Endothelial cell of umbilical vein (primary cell): ENCODE measurements at regions not wholly inside any gene's neighbourhood (a gene's known extent, or its start where the extent isn't known, plus 50 kb on each side); places are given as distances from the start of the nearest gene placed in this dataset.

Experiments
- BruUV-seq: library from RNA; stranded (reverse); fragments of 400-500 nt; replicated peaks from 2 replicates; lab custom pipeline; 2021; lab: Mats Ljungman, UMichigan
- CTCF ChIA-PET: fragments of 300-600, 350-600 bp; sonication (Branson Sonifier 250); formaldehyde crosslinking; loops from one replicate; lab custom pipeline; 2021; ENCODE audit warnings: antibody characterized with exemption, inconsistent platforms; lab: Charles Lee
- POLR2A ChIA-PET: fragments of 300-600, 350-600 bp; sonication (Branson Sonifier 250); formaldehyde crosslinking; loops from one replicate; lab custom pipeline; 2021; ENCODE audit warnings: antibody characterized with exemption, inconsistent platforms; lab: Charles Lee
- DNase-seq: peaks from one replicate; pipeline ENCODE4 v3.0.0-alpha.2; 2011; ENCODE audit warnings: low read depth, low spot score
- FAIRE-seq: peaks from 2 replicates; lab custom pipeline; 2011; peaks lifted over from hg19 to GRCh38; lab: Jason Lieb, UNC
- H2AFZ ChIP-seq: 2 replicates; pipeline ENCODE4 v1.6.0; 2012; ENCODE audit warnings: low read depth, low read length, control low read depth, inconsistent platforms
- H3K27ac ChIP-seq: 2 replicates; pipeline ENCODE4 v1.5.1; 2011; ENCODE audit warnings: low read depth, mild to moderate bottlenecking, control low read depth, low read length, moderate library complexity; ENCODE audit not compliant: insufficient read depth
- H3K27me3 ChIP-seq, 2 experiments: 2 replicates each; pipeline versions ENCODE4 v1.6.0 to v1.6.1; 2011; ENCODE audit warnings: low read length in 2 of 2, mixed read lengths in 1 of 2; ENCODE audit not compliant: control insufficient read depth in 2 of 2, insufficient read depth in 2 of 2
- H3K36me3 ChIP-seq, 2 experiments: 2 replicates in 1 of 2; 3 replicates in 1 of 2; pipeline ENCODE4 v1.5.1; 2011; ENCODE audit warnings: low read length in 2 of 2, mild to moderate bottlenecking in 1 of 2, moderate library complexity in 1 of 2; ENCODE audit not compliant: control insufficient read depth in 2 of 2, insufficient read depth in 2 of 2; ENCODE audit errors: extremely low read depth in 1 of 2
- H3K4me1 ChIP-seq: 3 replicates; pipeline ENCODE4 v1.5.1; 2011; ENCODE audit warnings: mild to moderate bottlenecking, low read length; ENCODE audit not compliant: control insufficient read depth, insufficient read depth; ENCODE audit errors: extremely low read depth
- H3K4me2 ChIP-seq: 2 replicates; pipeline ENCODE4 v1.6.1; 2011; ENCODE audit warnings: low read length, control low read depth, mixed read lengths; ENCODE audit not compliant: insufficient read depth
- H3K4me3 ChIP-seq, 3 experiments: fragments of 200-600 bp in 1 of 3; sonication (generic), shearing (Covaris generic) in 1 of 3; replicated peaks in 1 of 3; 2 replicates each; pipeline ENCODE4 v1.5.1; 2011 to 2016; ENCODE audit warnings: control low read depth in 3 of 3, low read length in 3 of 3, mild to moderate bottlenecking in 2 of 3, inconsistent platforms in 1 of 3, low read depth in 1 of 3, moderate library complexity in 1 of 3; ENCODE audit not compliant: insufficient read depth in 1 of 3
- H3K79me2 ChIP-seq: 2 replicates; pipeline ENCODE4 v1.6.0; 2012; ENCODE audit warnings: low read length, inconsistent platforms; ENCODE audit not compliant: control insufficient read depth, insufficient read depth
- H3K9ac ChIP-seq: replicated peaks from 2 replicates; pipeline ENCODE3; 2011; ENCODE audit warnings: low read length, control low read depth; ENCODE audit not compliant: insufficient read depth; ENCODE audit errors: extremely low read depth
- H3K9me1 ChIP-seq: replicated peaks from 3 replicates; pipeline ENCODE4 v1.6.0; 2011; ENCODE audit warnings: mild to moderate bottlenecking, low read length; ENCODE audit not compliant: control insufficient read depth, insufficient read depth; ENCODE audit errors: extremely low read depth
- H3K9me3 ChIP-seq: replicated peaks from 2 replicates; pipeline ENCODE4 v1.5.1; 2012; ENCODE audit warnings: low read length, inconsistent platforms; ENCODE audit not compliant: control insufficient read depth, insufficient read depth
- H4K20me1 ChIP-seq: replicated peaks from 2 replicates; pipeline ENCODE3; 2011; ENCODE audit warnings: mild to moderate bottlenecking, low read length; ENCODE audit not compliant: control insufficient read depth, insufficient read depth; ENCODE audit errors: extremely low read depth
- EZH2 ChIP-seq: IDR thresholded peaks from 2 replicates; pipeline ENCODE4 v1.6.1; 2012; ENCODE audit warnings: borderline replicate concordance, low read depth, mild to moderate bottlenecking, moderate library complexity, low read length, inconsistent platforms; ENCODE audit not compliant: severe bottlenecking
- FOS ChIP-seq: IDR thresholded peaks from 2 replicates; pipeline ENCODE4 v1.6.1; 2011; ENCODE audit warnings: mild to moderate bottlenecking, low read length, moderate library complexity, borderline replicate concordance; ENCODE audit not compliant: insufficient read depth
- GATA2 ChIP-seq: IDR thresholded peaks from 2 replicates; pipeline ENCODE4 v1.7.0; 2011; ENCODE audit warnings: low read depth, mild to moderate bottlenecking, moderate library complexity, mixed read lengths, low read length; ENCODE audit not compliant: insufficient read length, insufficient read depth
- JUN ChIP-seq: IDR thresholded peaks from 2 replicates; pipeline ENCODE4 v1.6.1; 2011; ENCODE audit warnings: borderline replicate concordance, low read depth; ENCODE audit not compliant: insufficient read length, insufficient read depth
- MAX ChIP-seq: IDR thresholded peaks from 2 replicates; pipeline ENCODE4 v1.6.1; 2011; ENCODE audit not compliant: insufficient read depth, insufficient read length
- POLR2A ChIP-seq: IDR thresholded peaks from 2 replicates; pipeline ENCODE4 v1.6.1; 2012; ENCODE audit warnings: low read depth, mild to moderate bottlenecking, control low read depth, low read length
- POLR2AphosphoS5 ChIP-seq: IDR thresholded peaks from 2 replicates; pipeline ENCODE4 v1.6.1; 2012; ENCODE audit warnings: low read depth, mild to moderate bottlenecking, control low read depth, low read length, moderate library complexity; ENCODE audit not compliant: insufficient read depth
- dilution Hi-C: fragments of 300-500 bp; cut with MboI; formaldehyde crosslinking; loops from one replicate; pipeline ENCODE4 v1.15.0; 2019; ENCODE audit warnings: low sequenced_read_pairs; ENCODE audit not compliant: extremely low pct_ligation_motif_present
- intact Hi-C: fragments of 100-400 bp; cut with micrococcal nuclease; formaldehyde crosslinking; loops from one replicate; pipeline ENCODE4 v1.10.0; 2022
- TF ChIP-seq, protein P1 (sequence below), 2 donors: IDR thresholded peaks; 1 replicate in 1 of 2; 2 replicates in 1 of 2; pipeline ENCODE4 v1.5.1; 2011; ENCODE audit warnings: low read length in 2 of 2, mild to moderate bottlenecking in 2 of 2, moderate library complexity in 2 of 2, control low read depth in 1 of 2, inconsistent platforms in 1 of 2, low read depth in 1 of 2; ENCODE audit not compliant: insufficient read depth in 1 of 2; ENCODE audit errors: extremely low read depth in 1 of 2

DNA sequence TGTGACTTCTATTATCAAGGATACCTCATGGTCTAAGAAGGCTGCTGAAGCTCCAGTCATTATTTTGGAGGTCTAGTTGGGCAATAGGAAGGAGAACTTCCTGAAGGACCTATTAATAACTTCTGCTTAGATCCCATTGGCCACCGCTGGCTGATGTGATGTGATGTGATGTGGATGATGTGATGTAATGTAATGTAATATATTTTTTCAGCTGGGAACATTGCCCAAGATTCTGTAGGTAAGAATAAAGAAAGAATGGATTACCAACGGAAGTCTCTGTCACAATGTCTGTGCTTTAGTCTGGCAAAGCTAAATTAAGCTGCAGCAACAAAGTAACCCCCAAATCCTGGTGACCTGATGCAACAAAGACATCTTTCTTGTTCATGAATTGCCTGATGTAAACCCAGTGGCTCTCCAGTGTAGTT is 233.7 kb downstream of the PTEN start:
- BruUV-seq: no TSS peak
- no peak overlapping the region for H3K27ac ChIP-seq
- H3K4me2 ChIP-seq: no peak overlapping the region
- no peaks in the 10 kb centered on the region for H3K79me2 ChIP-seq
- intact Hi-C loops: no loop called here
- H3K9me3 ChIP-seq: no peaks in the 10 kb centered on the region
- TF ChIP-seq POLR2AphosphoS5 (no peak), GATA2 (no peak), POLR2A (no peak), MAX (no peak), FOS (no peak)
- TF ChIP-seq, protein P1, sequence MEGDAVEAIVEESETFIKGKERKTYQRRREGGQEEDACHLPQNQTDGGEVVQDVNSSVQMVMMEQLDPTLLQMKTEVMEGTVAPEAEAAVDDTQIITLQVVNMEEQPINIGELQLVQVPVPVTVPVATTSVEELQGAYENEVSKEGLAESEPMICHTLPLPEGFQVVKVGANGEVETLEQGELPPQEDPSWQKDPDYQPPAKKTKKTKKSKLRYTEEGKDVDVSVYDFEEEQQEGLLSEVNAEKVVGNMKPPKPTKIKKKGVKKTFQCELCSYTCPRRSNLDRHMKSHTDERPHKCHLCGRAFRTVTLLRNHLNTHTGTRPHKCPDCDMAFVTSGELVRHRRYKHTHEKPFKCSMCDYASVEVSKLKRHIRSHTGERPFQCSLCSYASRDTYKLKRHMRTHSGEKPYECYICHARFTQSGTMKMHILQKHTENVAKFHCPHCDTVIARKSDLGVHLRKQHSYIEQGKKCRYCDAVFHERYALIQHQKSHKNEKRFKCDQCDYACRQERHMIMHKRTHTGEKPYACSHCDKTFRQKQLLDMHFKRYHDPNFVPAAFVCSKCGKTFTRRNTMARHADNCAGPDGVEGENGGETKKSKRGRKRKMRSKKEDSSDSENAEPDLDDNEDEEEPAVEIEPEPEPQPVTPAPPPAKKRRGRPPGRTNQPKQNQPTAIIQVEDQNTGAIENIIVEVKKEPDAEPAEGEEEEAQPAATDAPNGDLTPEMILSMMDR (IDR thresholded peaks at IDR 0.05; ENCODE audit: extremely low read depth in 1 of 2, insufficient read depth in 1 of 2, low read depth in 1 of 2, low read length in 2 of 2): no peak
- no peak overlapping the region for H3K4me3 ChIP-seq
- no peaks in the 10 kb centered on the region for H3K9me1 ChIP-seq
- H4K20me1 ChIP-seq: no peaks in the 10 kb centered on the region
- dilution Hi-C loops: no loop called here
- no peak overlapping the region for H3K9ac ChIP-seq
- H3K27me3 ChIP-seq: no peaks in the 10 kb centered on the region
- no peaks in the 10 kb centered on the region for H3K36me3 ChIP-seq
- no peaks in the 10 kb centered on the region for H3K4me1 ChIP-seq
- no peak overlapping the region for H2AFZ ChIP-seq
- DNase-seq (no peak), FAIRE-seq (no peak)
- ChIA-PET POLR2A (no interaction called here), CTCF (no interaction called here)

- Histone ChIP-seq H3K9me3 (no peaks in the 10 kb centered on the region), H2AFZ (no peak overlapping the region), H3K79me2 (no peaks in the 10 kb centered on the region), H3K9ac (no peak overlapping the region), H3K4me2 (no peak overlapping the region), H3K4me1 (no peaks in the 10 kb centered on the region), H3K27ac (no peak overlapping the region), H3K4me3 (no peak overlapping the region), H4K20me1 (no peaks in the 10 kb centered on the region), H3K36me3 (no peaks in the 10 kb centered on the region), H3K27me3 (no peaks in the 10 kb centered on the region), H3K9me1 (no peaks in the 10 kb centered on the region)
- DNase-seq (no peak), FAIRE-seq (no peak)
- ChIA-PET POLR2A (no interaction called here), CTCF (no interaction called here)
- no peak for TF ChIP-seq POLR2A
- TF ChIP-seq MAX: no peak
- TF ChIP-seq FOS: no peak
- TF ChIP-seq POLR2AphosphoS5: no peak
- TF ChIP-seq, protein P1 (IDR thresholded peaks at IDR 0.05; ENCODE audit: extremely low read depth in 1 of 2, insufficient read depth in 1 of 2, low read depth in 1 of 2, low read length in 2 of 2): no peak
- TF ChIP-seq EZH2: no peak
- TF ChIP-seq GATA2: no peak
- TF ChIP-seq JUN: no peak
- intact Hi-C loops (no loop called here), dilution Hi-C loops (no loop called here)
- no TSS peak for BruUV-seq
Observed at GRCh38 chr10:88097536-88097935, 234.1 kb downstream of the PTEN start.
